SK-N-SH (cell line): ENCODE measurements at regions not wholly inside any gene's neighbourhood (a gene's known extent, or its start where the extent isn't known, plus 50 kb on each side); places are given as distances from the start of the nearest gene placed in this dataset.
"Not testable (repeated sequence)": the region's sequence is repeated elsewhere in the genome, so short reads cannot be mapped to it uniquely, and the experiment has no call there.

ENCODE experiments used
- CTCF ChIA-PET: fragments of 300-600, 350-600 bp; formaldehyde crosslinking; extraction: SDS; loops from one replicate; lab custom pipeline; 2021; lab: Yijun Ruan, JAX
- POLR2A ChIA-PET: fragments of 350-600 bp; sonication (Branson Sonifier 250); formaldehyde crosslinking; extraction: SDS; loops from one replicate; lab custom pipeline; 2020; ENCODE audit warnings: antibody characterized with exemption, inconsistent platforms; lab: Yijun Ruan, JAX
- DNase-seq: peaks from one replicate; pipeline ENCODE4 v3.0.0; 2012
- H2AFZ ChIP-seq: fragments of 200-600 bp; sonication (generic); 2 replicates; pipeline ENCODE4 v1.8.1; 2016; ENCODE audit warnings: antibody characterized with exemption, mild to moderate bottlenecking, low read depth
- H3F3A ChIP-seq: fragments of 200-600 bp; sonication (generic); replicated peaks from 2 replicates; pipeline ENCODE3; 2016; ENCODE audit warnings: antibody characterized with exemption, mild to moderate bottlenecking; ENCODE audit not compliant: insufficient read depth
- H3K27ac ChIP-seq, 2 experiments: fragments of 200-500 bp in 1 of 2; fragments of 200-600 bp in 1 of 2; sonication (Bioruptor generic) in 1 of 2; sonication (generic), shearing (Covaris generic) in 1 of 2; 2 replicates each; pipeline versions ENCODE4 v1.5.1 to v1.6.1; 2014 to 2016; ENCODE audit warnings: low read depth in 2 of 2, inconsistent platforms in 1 of 2, low read length in 1 of 2, mild to moderate bottlenecking in 1 of 2, mixed read lengths in 1 of 2
- H3K27me3 ChIP-seq: fragments of 200-600 bp; sonication (generic), shearing (Covaris generic); 2 replicates; pipeline ENCODE4 v1.6.1; 2016; ENCODE audit warnings: mixed run types; ENCODE audit not compliant: insufficient read depth
- H3K36me3 ChIP-seq, 2 experiments: fragments of 200-500 bp in 1 of 2; fragments of 200-600 bp in 1 of 2; sonication (Bioruptor generic) in 1 of 2; sonication (generic) in 1 of 2; replicated peaks in 1 of 2; 2 replicates each; pipeline versions ENCODE3 to v1.5.1; 2014 to 2016; ENCODE audit warnings: low read length in 1 of 2, mild to moderate bottlenecking in 1 of 2; ENCODE audit not compliant: insufficient read depth in 2 of 2, control insufficient read depth in 1 of 2
- H3K4me1 ChIP-seq, 2 experiments: fragments of 200-500 bp in 1 of 2; fragments of 200-600 bp in 1 of 2; sonication (Bioruptor generic) in 1 of 2; sonication (generic), shearing (Covaris generic) in 1 of 2; 2 replicates each; pipeline versions ENCODE4 v1.5.1 to v1.6.1; 2014 to 2016; ENCODE audit warnings: low read depth in 1 of 2, low read length in 1 of 2, mixed run types in 1 of 2; ENCODE audit not compliant: insufficient read depth in 2 of 2, control insufficient read depth in 1 of 2
- H3K4me2 ChIP-seq: fragments of 200-600 bp; sonication (generic), shearing (Covaris generic); 2 replicates; pipeline ENCODE4 v1.6.1; 2017; ENCODE audit warnings: mixed run types
- H3K4me3 ChIP-seq, 2 experiments: fragments of 200-500 bp in 1 of 2; fragments of 200-600 bp in 1 of 2; sonication (Bioruptor generic) in 1 of 2; sonication (generic), shearing (Covaris generic) in 1 of 2; 2 replicates each; pipeline versions ENCODE4 v1.5.1 to v1.8.1; 2014 to 2016; ENCODE audit warnings: low read depth in 2 of 2, inconsistent platforms in 1 of 2, low read length in 1 of 2, mild to moderate bottlenecking in 1 of 2, mixed read lengths in 1 of 2, moderate library complexity in 1 of 2
- H3K79me2 ChIP-seq: fragments of 200-600 bp; sonication (generic); 2 replicates; pipeline ENCODE4 v1.8.1; 2017; ENCODE audit warnings: mild to moderate bottlenecking; ENCODE audit not compliant: insufficient read depth
- H3K9ac ChIP-seq: fragments of 200-600 bp; sonication (generic); 2 replicates; pipeline ENCODE4 v1.6.1; 2017; ENCODE audit warnings: mixed run types
- H3K9me2 ChIP-seq: fragments of 200-600 bp; sonication (generic); 2 replicates; pipeline ENCODE4 v1.6.1; 2017; ENCODE audit warnings: mixed run types
- H3K9me3 ChIP-seq: fragments of 200-600 bp; sonication (generic); 2 replicates; pipeline ENCODE4 v1.6.1; 2017; ENCODE audit warnings: mixed run types, mild to moderate bottlenecking, moderate library complexity
- H4K20me1 ChIP-seq: fragments of 200-600 bp; sonication (generic); 2 replicates; pipeline ENCODE4 v1.6.1; 2017; ENCODE audit warnings: mild to moderate bottlenecking, mixed run types; ENCODE audit not compliant: insufficient read depth
- CHD2 ChIP-seq: fragments of 150-350 bp; IDR thresholded peaks from 2 replicates; pipeline ENCODE4 v1.6.1; 2018; ENCODE audit warnings: low read length; ENCODE audit not compliant: partially characterized antibody
- CTCF ChIP-seq: fragments of 200-600 bp; sonication (generic); IDR thresholded peaks from 2 replicates; pipeline ENCODE4 v1.6.1; 2017; ENCODE audit warnings: antibody characterized with exemption, mild to moderate bottlenecking, moderate library complexity
- EP300 ChIP-seq, 2 experiments: IDR thresholded peaks; 2 replicates each; pipeline versions ENCODE4 v1.4.0 to v1.6.1; 2012; ENCODE audit warnings: borderline replicate concordance in 1 of 2, low read depth in 1 of 2, low read length in 1 of 2
- EZH2phosphoT487 ChIP-seq: fragments of 200-600 bp; sonication (generic); IDR thresholded peaks from 2 replicates; pipeline ENCODE4 v1.6.1; 2017; ENCODE audit warnings: low read depth, mixed run types, mild to moderate bottlenecking, antibody characterized with exemption, moderate library complexity, borderline replicate concordance
- FOSL2 ChIP-seq: IDR thresholded peaks from 2 replicates; pipeline ENCODE4 v1.4.0; 2012; ENCODE audit warnings: low read depth, mild to moderate bottlenecking, moderate library complexity, borderline replicate concordance
- GABPA ChIP-seq: IDR thresholded peaks from 2 replicates; pipeline ENCODE4 v1.4.0; 2012; ENCODE audit warnings: low read depth, mild to moderate bottlenecking
- JUND ChIP-seq: IDR thresholded peaks from 2 replicates; pipeline ENCODE4 v1.4.0; 2012
- MXI1 ChIP-seq: IDR thresholded peaks from 2 replicates; pipeline ENCODE4 v1.6.1; 2012; ENCODE audit warnings: mild to moderate bottlenecking, low read depth, low read length, improper control_type of control experiment
- NFIC ChIP-seq: IDR thresholded peaks from 2 replicates; pipeline ENCODE4 v1.4.0; 2012; ENCODE audit warnings: borderline replicate concordance
- POLR2AphosphoS5 ChIP-seq: IDR thresholded peaks from 2 replicates; pipeline ENCODE4 v1.6.1; 2012; ENCODE audit warnings: low read depth, low read length
- RCOR1 ChIP-seq: fragments of 150-350 bp; IDR thresholded peaks from 2 replicates; pipeline ENCODE4 v1.6.1; 2017; ENCODE audit warnings: antibody characterized with exemption, low read length
- SIN3A ChIP-seq: IDR thresholded peaks from 2 replicates; pipeline ENCODE4 v1.6.1; 2012; ENCODE audit warnings: low read depth, mild to moderate bottlenecking, low read length, moderate library complexity, borderline replicate concordance
- SMC3 ChIP-seq: IDR thresholded peaks from 2 replicates; pipeline ENCODE4 v1.6.1; 2012; ENCODE audit warnings: low read depth, low read length, improper control_type of control experiment
- USF1 ChIP-seq: IDR thresholded peaks from 2 replicates; pipeline ENCODE4 v1.4.0; 2012; ENCODE audit warnings: low read depth, borderline replicate concordance
- WGBS: methylation state at CpG from one replicate; pipeline ENCODE4 v1.1.6; 2017; ENCODE audit warnings: low lambda C conversion rate; 5-methylcytosine and 5-hydroxymethylcytosine counted together

- CTCF ChIA-PET, result no interaction called here
- TF ChIP-seq USF1 (no peak), RCOR1 (no peak), CHD2 (no peak)
These were observed 523.9 kb downstream of the DMRTA1 start for GRCh38 chr9:22970434-22970975.

GRCh38 chr9:22975951-22976350, 529.3 kb downstream of the DMRTA1 start:
- CTCF ChIA-PET, result interaction anchor here (0.9 kb wide), 1 partner anchor 10 kb away, joined by 3 read pairs; no protein-coding TSS in a partner anchor
- no peaks in the 10 kb centered on the region; a peak in 1 of 4 replicates for H3K4me1 ChIP-seq

More at GRCh38 chr9:22970434-22970975, 523.9 kb downstream of the DMRTA1 start:
- no peak overlapping the region for H3K9ac ChIP-seq
- no peaks in the 10 kb centered on the region for H3K36me3 ChIP-seq
- no peaks in the 10 kb centered on the region for H3K79me2 ChIP-seq
- H3K27ac ChIP-seq, result no peak overlapping the region
- H3K27me3 ChIP-seq, result no peaks in the 10 kb centered on the region
- no peak for DNase-seq
- WGBS, result 7% methylated on average over 7 of the region's 7 CpGs
- H4K20me1 ChIP-seq, result no peaks in the 10 kb centered on the region
- no peak overlapping the region for H3K4me2 ChIP-seq
- no peaks in the 10 kb centered on the region; the same call in 1 of the 2 replicates for H3K9me2 ChIP-seq
- H3K4me1 ChIP-seq, result no peaks in the 10 kb centered on the region; a peak in 1 of 4 replicates
- H3K9me3 ChIP-seq, result no peaks in the 10 kb centered on the region
- POLR2A ChIA-PET, result no interaction called here
- H2AFZ ChIP-seq, result no peak overlapping the region
- no peak overlapping the region for H3K4me3 ChIP-seq
- no peaks in the 10 kb centered on the region for H3F3A ChIP-seq

GRCh38 chr9:22976454-22976853, 529.8 kb downstream of the DMRTA1 start:
- peak overlapping the region in 1 of 2 experiments; percentile 51; a peak in 2 of 4 replicates for H3K27ac ChIP-seq
- H2AFZ ChIP-seq, result no peak overlapping the region
- no peak for TF ChIP-seq CTCF
- no peak for TF ChIP-seq NFIC
- 0 out of 2 replicates have a peak, but pooled peaks have one; percentile 10 for TF ChIP-seq FOSL2
- TF ChIP-seq JUND, result no peak
- TF ChIP-seq GABPA, result no peak
- no peak for TF ChIP-seq SIN3A
- 0 out of 4 replicates have a peak, but pooled peaks of 1 of the 2 experiments have one; percentile 17 for TF ChIP-seq EP300 (IDR thresholded peaks at IDR 0.05; ENCODE audit: borderline replicate concordance in 1 of 2, low read depth in 1 of 2, low read length in 1 of 2)
- H3K4me1 ChIP-seq, result no peaks in the 10 kb centered on the region; a peak in 1 of 4 replicates
- H3F3A ChIP-seq, result peaks cover 11% of the 10 kb centered on the region
- H4K20me1 ChIP-seq, result no peaks in the 10 kb centered on the region
- ChIA-PET POLR2A (no interaction called here), CTCF (interaction anchor here (0.9 kb wide), 1 partner anchor 9 kb away, joined by 3 read pairs; no protein-coding TSS in a partner anchor)
- H3K4me3 ChIP-seq, result no peak overlapping the region
- no peaks in the 10 kb centered on the region for H3K9me3 ChIP-seq
- DNase-seq, result no peak
- no peaks in the 10 kb centered on the region for H3K79me2 ChIP-seq
- H3K36me3 ChIP-seq, result no peaks in the 10 kb centered on the region
- no peaks in the 10 kb centered on the region for H3K27me3 ChIP-seq
- no peak overlapping the region for H3K4me2 ChIP-seq
- no peak overlapping the region for H3K9ac ChIP-seq
- WGBS, result 6% methylated on average over 1 of the region's 1 CpG
- H3K9me2 ChIP-seq, result no peaks in the 10 kb centered on the region; the same call in 1 of the 2 replicates

More at GRCh38 chr9:22975951-22976350, 529.3 kb downstream of the DMRTA1 start:
- Histone ChIP-seq H3K9me3 (no peaks in the 10 kb centered on the region), H3K4me3 (no peak overlapping the region), H3K27me3 (no peaks in the 10 kb centered on the region), H3K9me2 (no peaks in the 10 kb centered on the region; the same call in 1 of the 2 replicates), H3F3A (peaks cover 11% of the 10 kb centered on the region), H3K27ac (peak overlapping the region in 1 of 2 experiments; percentile 51; a peak in 2 of 4 replicates), H3K9ac (no peak overlapping the region), H3K79me2 (no peaks in the 10 kb centered on the region), H2AFZ (no peak overlapping the region; the same call in 1 of the 2 replicates), H3K4me2 (no peak overlapping the region), H4K20me1 (no peaks in the 10 kb centered on the region), H3K36me3 (no peaks in the 10 kb centered on the region)
- DNase-seq, result no peak
- POLR2A ChIA-PET, result no interaction called here
- 69% methylated on average over 3 of the region's 3 CpGs for WGBS
- no peak for TF ChIP-seq MXI1
- no peak for TF ChIP-seq EZH2phosphoT487
- no peak for TF ChIP-seq NFIC
- TF ChIP-seq SMC3, result no peak
- TF ChIP-seq EP300 (IDR thresholded peaks at IDR 0.05; ENCODE audit: borderline replicate concordance in 1 of 2, low read depth in 1 of 2, low read length in 1 of 2), result no peak
- no peak for TF ChIP-seq POLR2AphosphoS5

GRCh38 chr9:22980429-22980828, 533.8 kb downstream of the DMRTA1 start:
- H4K20me1 ChIP-seq, DNase-seq, H3K4me3 ChIP-seq, H3K4me1 ChIP-seq, H3K9ac ChIP-seq, CTCF ChIA-PET, H3K27me3 ChIP-seq, H3K4me2 ChIP-seq, H3K9me2 ChIP-seq, POLR2A ChIA-PET, H3K9me3 ChIP-seq, H3K27ac ChIP-seq, H3K36me3 ChIP-seq, H3K79me2 ChIP-seq, H2AFZ ChIP-seq: not testable (repeated sequence)
- H3F3A ChIP-seq, result peaks cover 11% of the 10 kb centered on the region
- WGBS, result 36% methylated on average over 13 of the region's 13 CpGs
